NT2/D1 (cell line): ENCODE measurements at regions not wholly inside any gene's neighbourhood (a gene's known extent, or its start where the extent isn't known, plus 50 kb on each side); places are given as distances from the start of the nearest gene placed in this dataset.

ENCODE experiments used
- SUZ12 ChIP-seq: IDR thresholded peaks from 2 replicates; pipeline ENCODE4 v1.6.1; 2011; ENCODE audit not compliant: insufficient read length, insufficient read depth; ENCODE audit errors: extremely low read depth
- ZNF274 ChIP-seq: IDR thresholded peaks from 2 replicates; pipeline ENCODE4 v1.6.1; 2011; ENCODE audit warnings: mild to moderate bottlenecking, low read depth, low read length

GRCh38 chr11:70628176-70628854, 230.0 kb downstream of the CTTN start:
- TF ChIP-seq SUZ12: no peak
- no peak for TF ChIP-seq ZNF274
